ENCODE measurements at regions not wholly inside any gene's neighbourhood (a gene's known extent, or its start where the extent isn't known, plus 50 kb on each side); places are given as distances from the start of the nearest gene placed in this dataset.

DNA sequence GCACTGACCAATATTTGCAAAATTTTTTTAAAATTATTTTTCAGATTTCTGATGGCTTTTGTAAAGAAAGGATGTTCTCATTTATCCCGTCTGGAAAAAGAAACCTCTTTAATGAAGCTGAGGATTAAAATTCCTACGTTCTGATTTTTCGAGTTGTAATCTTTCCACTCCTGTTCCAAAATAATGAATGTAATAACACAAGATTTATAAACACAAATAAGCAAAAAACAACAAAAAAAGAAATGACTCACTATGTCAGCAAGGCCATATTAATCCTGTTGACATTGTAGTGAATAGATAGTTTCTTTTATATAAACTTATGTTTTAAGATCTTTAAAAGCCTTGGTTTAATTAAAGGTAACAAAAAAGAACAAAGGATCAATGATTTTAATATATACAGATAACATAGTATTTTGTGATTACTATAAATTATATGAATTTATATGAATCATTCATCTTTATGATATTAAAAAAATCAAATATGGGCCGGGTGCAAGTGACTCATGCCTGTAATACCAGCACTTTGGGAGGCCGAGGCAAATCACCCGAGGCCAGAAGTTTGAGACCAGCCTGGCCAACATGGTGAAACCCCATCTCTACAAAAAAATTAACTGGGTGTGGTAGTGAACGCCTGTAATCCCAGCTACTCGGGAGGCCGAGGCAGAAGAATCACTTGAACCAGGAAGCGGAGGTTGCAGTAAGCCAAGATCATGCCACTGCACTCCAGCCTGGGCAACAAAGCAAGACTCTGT lies 336.6 kb upstream of the DAB2 start:
- DNase-seq (ENCODE audit: low read depth) = no peak
- no peak overlapping the region for H3K4me3 ChIP-seq (ENCODE audit: low read depth, low read length)
- TF ChIP-seq CTCF (IDR thresholded peaks at IDR 0.05; ENCODE audit: insufficient read depth, low read depth, low read length) = no peak

- H3K4me3 ChIP-seq (ENCODE audit: low read depth, low read length) = no peak overlapping the region
- TF ChIP-seq CTCF (IDR thresholded peaks at IDR 0.05; ENCODE audit: insufficient read depth, low read depth, low read length) = no peak
- peak; percentile 96 for DNase-seq (ENCODE audit: low read depth)
Observed at GRCh38 chr5:39760385-39761198, 335.8 kb upstream of the DAB2 start.

DNA sequence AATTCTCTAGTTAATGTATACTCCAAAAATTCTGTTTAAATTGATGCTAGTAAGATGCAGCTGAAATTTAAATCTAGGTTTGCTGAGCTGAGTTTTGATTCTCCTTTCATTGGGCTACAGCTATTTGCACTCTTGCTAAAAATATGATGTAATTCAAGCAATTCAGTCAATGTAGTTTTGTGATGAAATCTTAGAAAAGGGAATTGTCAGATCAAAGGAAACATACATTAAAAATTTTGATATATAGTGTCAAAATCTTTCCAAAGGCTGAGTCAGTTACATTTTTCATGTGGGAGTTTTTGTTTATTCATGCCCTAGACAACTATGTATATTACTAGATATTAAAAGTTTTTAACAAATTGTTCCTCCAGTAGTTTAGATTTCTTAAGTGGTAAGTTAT lies 334.9 kb upstream of the DAB2 start:
- no peak overlapping the region for H3K4me3 ChIP-seq (ENCODE audit: low read depth, low read length)
- no peak for TF ChIP-seq CTCF (IDR thresholded peaks at IDR 0.05; ENCODE audit: insufficient read depth, low read depth, low read length)
- peak; percentile 39 for DNase-seq (ENCODE audit: low read depth)

- no peak overlapping the region for H3K4me3 ChIP-seq (ENCODE audit: low read depth, low read length)
- no peak for TF ChIP-seq CTCF (IDR thresholded peaks at IDR 0.05; ENCODE audit: insufficient read depth, low read depth, low read length)
- no peak for DNase-seq (ENCODE audit: low read depth)
Observed at GRCh38 chr5:39758426-39758825, 333.6 kb upstream of the DAB2 start.

DNA sequence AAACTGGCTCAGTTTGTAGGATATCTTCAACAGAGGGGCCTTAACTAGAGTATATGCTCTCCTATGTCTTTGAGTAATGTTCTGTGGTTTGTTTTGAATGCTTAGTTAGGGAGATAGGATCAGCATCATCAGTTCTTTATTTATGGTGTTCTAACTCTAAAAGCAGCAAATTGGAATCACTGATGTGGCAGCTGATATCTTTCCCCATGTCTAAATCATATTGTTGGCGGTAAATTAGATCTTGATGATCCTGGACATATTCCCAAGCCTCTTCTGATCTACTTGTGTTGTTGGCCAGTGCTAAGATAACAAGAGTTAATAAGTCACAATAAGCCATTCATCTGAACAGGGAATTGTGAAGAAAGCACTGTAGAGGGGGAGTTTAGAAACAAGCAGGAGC lies 332.4 kb upstream of the DAB2 start:
- DNase-seq (ENCODE audit: low read depth) = peak; percentile 85
- no peak for TF ChIP-seq CTCF (IDR thresholded peaks at IDR 0.05; ENCODE audit: insufficient read depth, low read depth, low read length)
- H3K4me3 ChIP-seq (ENCODE audit: low read depth, low read length) = no peak overlapping the region

GRCh38 chr5:39755986-39756385 lies 331.2 kb upstream of the DAB2 start:
- no peak overlapping the region for H3K4me3 ChIP-seq (ENCODE audit: low read depth, low read length)
- TF ChIP-seq CTCF (IDR thresholded peaks at IDR 0.05; ENCODE audit: insufficient read depth, low read depth, low read length) = no peak
- peak; percentile 92 for DNase-seq (ENCODE audit: low read depth)
